ENCODE measurements at regions not wholly inside any gene's neighbourhood (a gene's known extent, or its start where the extent isn't known, plus 50 kb on each side); places are given as distances from the start of the nearest gene placed in this dataset.
"Not testable (repeated sequence)": the region's sequence is repeated elsewhere in the genome, so short reads cannot be mapped to it uniquely, and the experiment has no call there.

DNA sequence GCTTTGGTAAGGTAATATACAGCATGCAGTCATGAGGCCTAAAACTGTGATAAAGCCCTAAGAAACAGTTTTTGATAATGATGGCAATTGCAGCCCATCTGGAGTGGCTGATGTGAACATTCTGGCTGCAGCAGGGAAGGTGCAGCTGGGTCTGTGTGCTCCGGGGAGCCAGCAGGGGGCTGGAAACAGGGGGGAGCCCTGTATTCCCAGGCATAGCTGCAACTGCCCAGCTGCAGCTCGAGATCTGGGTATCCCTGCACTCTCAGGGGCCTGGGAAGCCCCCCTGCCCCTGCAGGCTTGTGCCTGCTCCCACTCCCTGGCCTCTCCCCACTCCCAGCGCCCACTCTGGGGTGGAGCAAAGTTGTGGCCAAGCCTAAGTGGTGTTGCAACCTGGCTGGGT is 95.6 kb downstream of the RRAGB start:
- DNase-seq = no peak

DNA sequence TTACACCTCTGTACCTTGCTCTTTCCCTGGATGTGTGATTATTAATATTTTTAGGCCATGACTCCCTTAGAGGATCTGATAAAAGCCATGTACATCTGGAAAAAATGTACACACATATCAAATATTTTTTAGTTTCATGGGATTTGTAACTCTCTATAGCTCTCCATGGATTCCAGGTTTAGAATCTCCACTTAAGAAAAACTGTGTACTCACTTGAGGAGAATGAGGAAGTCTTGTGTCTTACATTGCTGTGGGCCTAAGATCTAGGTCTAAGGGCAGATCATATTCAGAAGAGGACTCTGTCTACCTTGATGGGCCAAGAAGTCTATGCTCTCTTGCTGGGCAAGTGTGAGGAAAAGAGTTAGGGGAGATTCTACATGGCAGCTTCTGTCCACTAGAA is 98.0 kb downstream of the RRAGB start:
- no peak for DNase-seq

DNA sequence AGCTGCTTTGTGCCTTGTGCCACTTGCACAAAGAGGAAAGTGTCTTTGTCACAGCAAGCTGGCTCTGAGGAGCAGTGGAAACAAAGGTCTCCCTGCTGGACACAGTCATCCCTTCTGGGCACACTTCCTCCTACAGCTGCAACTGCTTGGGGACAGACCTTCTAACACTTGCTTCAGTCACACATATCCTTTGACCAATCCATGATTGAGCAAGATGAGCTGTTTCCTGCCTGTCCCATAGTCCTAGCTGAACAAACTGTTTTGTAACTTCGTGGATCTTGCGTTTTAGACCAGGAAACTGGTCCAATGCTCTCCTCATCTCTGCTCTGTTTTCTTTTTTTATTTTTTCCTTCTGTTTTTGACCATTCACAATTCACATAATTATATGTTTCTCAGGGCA is 98.5 kb downstream of the RRAGB start:
- no peak for DNase-seq

DNA sequence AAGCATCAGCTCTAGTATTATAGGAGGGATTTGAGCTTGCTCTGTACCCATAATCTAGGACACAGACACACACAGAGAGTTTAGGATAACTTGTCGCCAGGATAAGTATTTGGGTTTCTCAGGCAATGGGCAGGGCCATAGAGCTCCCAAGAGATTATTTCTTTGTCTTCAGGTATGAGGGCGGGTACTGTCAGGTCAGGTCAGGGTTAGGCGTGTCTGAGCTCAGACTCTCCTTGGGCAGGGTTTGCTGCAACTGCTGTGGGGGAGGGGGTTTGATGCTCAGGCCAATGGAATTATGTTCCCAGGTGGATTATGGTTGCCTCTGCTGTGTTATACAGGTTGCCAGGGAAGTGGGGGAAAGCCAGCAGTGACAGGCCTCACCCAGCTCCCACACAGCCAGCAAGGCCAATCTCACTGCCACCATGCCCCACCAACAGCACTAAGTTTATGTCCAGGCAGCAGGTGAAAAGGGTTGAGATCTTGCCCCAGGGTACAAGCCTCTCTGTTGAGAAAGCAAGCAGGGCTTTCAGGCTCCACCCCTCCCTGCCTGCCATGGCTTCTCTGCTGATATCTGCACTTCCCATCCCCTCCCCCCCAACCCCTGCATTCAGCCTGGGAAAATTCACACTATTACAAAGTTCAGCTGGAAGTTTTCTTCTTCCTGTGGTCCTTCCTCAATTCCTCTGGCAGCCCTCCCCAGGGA is 101.3 kb downstream of the RRAGB start:
- no peak for DNase-seq

DNA sequence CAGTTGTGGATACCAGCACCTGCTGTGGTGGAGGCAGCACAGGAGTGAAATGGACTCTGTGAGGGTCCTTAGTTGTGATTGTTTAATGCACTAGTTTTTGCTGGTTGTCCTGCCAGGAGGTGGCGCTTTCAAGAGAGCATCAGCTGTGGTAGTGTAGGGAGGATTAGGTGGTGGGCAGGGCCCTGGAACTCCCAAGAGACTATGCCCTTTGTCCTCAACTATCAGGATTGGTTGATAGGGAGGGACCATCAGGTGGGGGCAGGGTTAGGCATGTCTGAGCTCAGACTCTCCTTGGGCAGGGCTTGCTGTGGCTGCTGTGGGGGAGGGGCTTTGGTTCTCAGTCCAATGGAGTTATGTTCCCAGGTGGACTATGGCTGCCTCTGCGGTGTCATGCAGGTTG is 121.9 kb downstream of the RRAGB start:
- DNase-seq = no peak

DNA sequence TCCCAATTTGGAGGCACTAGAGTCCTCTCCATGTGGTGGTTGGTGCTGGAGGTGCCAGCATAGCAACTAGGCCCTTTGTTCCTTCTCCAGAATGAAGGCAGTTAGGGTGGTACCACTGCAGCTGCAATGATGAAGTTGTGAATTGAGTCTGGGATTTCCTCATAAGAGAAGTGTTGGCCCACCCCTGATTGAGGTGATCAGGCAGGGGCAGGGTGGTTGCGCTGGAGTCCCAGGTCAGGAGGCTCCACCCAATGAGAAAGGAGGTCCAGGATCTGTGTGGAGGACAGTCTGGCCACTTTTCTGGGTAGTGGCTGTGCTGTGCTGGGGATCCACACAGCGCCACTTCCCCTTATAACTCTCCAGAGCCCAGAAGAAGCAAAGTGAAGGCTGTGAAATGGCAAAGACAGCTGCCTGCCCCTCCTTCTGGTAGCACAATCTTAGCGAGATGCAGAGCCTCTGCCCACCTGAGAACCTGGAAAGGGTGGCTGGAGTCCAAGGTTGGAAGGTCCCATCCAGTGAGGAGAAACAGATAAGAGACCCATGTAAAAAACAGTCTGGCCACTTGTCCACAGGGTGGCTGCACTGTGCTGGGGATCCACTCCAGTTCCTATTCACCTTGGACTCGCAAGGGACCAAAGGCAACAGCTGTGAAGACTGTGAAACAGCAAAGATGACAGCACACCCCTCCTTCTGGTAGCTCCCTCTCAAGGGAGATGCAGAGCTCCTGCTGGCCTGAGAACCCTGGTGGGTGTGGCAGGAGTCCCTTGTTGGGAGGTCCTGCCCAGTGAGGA is 124.6 kb downstream of the RRAGB start:
- no peak for DNase-seq

DNA sequence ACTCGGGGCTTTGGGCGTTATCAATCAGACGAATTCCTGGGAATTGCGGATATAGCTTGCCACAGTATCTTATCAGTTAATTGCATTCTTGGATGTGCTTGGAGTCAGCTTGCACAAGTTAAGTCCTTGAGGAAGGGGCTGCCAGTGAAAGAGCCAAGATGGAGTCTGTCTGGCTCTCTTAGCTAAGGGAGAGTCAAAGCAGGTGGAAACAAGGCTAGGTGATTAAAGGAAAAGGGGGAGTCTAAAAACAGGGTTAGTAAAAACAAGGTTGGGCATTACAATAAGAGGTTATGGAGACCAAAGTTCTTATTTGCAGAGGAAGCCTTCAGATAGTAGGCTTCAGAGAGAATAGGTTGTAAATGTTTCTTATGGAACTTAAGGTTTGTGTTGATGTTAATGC is 149.2 kb downstream of the RRAGB start:
- not testable (repeated sequence) for DNase-seq

DNA sequence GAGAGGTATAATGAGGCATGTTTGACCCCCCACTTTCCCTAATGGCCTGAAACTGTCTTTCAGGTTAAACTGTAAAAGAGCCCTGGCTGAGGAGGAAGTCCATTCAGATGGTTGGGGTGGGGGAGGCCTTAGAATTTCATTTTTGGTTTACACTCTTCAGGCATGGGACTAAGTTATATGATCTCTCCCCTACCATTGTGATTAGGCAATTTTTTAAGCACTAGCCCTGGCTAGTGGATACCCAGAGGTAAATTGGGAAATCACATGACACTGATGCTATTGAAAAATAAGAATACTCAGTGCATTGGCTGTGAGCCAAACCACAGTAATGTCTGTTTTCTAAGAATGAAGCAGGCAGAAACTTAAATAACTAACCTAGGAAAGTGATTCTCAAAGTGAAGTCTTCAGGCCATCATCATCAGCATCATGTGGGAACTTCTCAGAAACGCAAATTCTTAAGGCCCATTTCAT is 149.7 kb downstream of the RRAGB start:
- DNase-seq = no peak

DNA sequence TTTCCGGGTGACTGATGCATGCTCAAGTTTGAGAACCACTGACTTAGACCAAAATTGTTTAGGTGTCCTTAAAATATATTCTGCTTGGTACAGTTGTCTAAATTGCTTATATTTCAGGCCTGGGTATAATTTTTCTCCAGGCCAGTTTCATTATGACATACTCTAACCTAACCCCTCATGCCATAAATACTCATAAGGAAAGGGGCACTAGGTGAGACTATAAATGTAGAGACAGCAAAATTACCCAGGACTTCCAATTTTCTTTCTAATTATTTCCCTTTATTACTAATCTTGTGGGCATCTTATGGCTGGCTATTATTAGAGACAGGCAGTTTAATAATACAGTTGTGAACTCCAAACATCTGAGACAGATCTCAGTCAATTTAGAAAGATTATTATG is 150.2 kb downstream of the RRAGB start:
- no peak for DNase-seq

DNA sequence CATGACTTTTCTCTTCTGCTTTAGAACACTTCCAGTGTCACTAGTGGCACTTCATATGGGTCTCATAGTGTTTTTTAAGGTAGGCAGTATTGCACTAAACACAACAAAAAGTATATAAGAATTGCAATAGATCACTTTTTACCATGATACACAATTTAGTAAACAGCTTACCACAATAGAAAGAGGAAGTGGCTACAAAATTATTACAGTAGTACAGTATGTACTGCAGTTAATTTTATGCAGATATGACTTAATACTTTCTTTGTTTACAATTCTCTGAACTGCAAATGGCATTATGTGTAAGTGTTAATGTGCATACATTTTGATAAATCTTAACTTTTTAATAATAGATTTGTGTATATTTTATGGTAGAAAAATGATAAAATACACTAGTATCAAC is 157.3 kb downstream of the RRAGB start:
- DNase-seq = no peak

DNA sequence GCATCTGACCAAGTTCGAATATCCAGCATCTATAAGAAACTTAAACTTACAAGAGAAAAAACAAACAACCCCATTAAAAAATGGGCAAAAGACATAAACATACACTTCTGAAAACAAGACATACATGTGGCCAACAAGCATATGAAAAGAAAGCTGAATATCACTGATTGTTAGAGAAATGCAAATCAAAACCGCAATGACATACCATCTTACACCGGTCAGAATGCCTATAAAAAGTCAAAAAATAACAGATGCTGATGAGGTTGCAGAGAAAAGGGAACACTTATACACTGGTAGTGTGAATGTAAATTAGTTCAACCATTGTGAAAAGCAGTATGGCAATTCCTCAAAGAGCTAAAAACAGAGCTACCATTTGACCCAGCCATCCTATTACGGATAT is 166.0 kb downstream of the RRAGB start:
- DNase-seq = not testable (repeated sequence)

DNA sequence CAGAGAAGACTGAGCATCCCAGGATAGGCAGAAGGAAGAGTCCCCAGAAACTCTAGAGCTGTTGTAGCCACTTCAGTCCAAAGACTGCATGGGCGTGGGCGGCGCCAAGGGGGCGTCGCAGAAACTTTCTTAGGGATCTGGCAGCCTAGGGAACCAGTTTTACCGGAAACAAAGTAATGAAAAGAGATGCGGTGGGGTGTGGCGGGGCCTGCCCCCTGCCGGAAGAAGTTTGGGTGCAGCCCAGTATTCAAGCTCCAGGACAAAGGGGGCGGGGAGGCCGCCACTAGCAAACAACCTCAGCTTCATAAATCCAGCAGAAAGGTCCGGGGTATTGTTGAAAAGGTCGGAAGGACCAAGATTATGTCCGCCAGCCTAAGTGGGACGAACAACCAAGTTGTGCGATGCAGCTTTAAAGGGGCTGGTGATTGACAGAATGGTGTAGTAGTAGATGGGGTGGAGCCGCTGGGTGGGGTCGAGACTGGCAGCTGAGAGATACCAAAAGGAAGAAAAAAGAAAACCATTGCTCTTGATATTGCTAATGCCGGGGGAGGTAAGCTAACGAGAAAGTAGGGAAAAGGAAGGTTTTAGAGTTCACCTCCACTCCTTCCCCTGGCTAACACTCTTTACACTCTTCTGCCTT is 190.5 kb downstream of the RRAGB start:
- DNase-seq = peak; percentile 21

DNA sequence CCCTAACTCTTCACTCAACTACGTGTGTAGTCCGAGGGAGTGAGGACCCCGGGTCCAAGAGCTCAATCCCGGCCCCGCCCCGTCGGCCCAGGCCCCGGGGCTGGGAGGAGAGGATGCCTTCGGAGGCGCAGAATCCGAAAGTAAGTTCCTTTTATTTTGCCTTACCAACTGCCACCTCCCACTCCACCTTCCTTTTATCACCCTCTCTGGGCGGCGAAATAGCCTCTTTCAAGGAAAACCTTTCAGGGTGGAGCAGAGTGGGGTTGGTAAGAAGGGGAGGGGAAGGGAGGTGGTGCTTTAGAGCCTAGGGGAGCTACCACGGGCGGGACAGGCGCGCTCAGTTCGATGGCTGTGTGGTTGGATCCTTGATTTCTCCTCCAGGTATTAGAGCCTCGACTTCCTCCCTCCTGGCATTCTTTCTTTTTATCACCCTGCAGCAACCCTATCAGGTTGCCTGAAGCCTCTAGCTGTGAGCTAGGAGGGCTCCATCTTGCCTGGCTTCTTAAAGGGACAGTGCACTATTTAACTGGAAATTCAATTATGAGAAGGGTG is 191.2 kb downstream of the RRAGB start:
- no peak for DNase-seq

DNA sequence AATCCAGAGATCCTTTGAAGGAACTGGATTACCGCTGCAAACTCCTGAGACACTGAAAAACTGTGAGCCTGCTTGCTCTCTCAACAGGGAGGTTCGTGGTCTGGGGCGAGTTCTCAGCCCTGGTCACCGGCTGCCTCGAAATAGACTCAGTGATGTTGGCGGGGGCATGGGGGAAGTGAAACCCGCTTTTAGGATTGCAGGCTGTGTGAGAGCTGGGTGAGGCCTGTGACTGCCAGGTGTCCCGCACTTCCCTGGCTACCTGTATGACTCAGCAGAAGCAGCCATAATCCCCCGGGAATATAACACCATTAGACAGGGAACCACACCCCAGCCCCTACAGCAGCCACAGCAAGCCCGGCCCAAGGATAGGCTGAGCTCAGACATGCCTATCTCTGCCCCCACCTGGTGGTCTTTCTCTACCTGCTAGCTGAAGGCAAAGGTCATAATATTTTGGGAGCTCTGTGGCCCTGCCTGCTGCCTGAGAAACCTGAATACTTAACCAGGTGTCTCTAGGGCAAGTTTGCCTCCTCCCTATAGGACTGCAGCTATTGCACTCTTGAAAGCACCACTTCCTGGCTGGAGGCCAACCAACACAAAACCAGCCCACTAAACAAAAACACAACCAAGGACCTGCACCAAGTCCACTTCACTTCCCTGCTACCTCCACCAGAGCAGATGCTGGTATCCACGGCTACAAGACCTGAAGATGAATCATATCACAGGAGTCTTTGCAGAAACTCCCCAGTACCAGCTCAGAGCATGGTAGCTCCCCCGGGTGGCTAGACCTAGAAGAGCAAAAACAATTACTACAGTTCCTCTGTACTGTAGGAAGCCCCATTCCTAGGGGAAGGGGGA is 202.0 kb downstream of the RRAGB start:
- DNase-seq = no peak

DNA sequence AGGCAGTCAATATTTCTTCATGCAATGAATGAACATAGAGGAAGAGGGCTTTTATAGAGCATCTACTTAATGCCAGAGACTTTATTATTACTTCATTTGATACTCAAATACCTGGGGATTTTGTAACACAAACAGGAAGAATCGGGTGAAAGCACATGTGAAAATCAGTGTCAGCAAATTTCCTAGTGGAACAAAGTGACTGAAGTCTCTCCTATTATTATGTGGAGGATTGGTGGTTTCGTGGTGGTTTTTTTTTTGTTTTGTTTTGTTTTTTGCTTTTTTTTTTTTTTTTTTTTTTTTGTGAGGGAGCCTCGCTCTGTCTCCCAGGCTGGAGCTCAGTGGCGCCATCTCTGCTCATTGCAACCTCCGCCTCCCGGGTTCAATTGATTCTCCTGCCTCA is 207.0 kb downstream of the RRAGB start:
- DNase-seq = no peak

DNA sequence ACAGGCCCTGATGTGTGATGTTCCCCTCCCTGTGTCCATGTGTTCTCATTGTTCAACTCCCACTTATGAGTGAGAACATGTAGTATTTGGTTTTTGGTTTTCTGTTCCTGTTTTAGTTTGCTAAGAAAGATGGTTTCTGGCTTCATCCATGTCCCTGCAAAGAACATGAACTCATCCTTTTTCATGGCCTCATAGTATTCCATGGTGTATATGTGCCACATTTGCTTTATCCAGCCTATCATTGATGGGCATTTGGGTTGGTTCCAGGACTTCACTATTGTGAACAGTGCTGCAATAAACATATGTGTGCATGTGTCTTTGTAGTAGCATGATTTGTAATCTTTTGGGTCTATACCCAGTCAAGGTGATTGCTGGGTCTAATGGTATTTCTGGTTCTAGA is 211.0 kb downstream of the RRAGB start:
- DNase-seq = not testable (repeated sequence)
